ENCODE measurements at regions not wholly inside any gene's neighbourhood (a gene's known extent, or its start where the extent isn't known, plus 50 kb on each side); places are given as distances from the start of the nearest gene placed in this dataset.
"Not testable (repeated sequence)": the region's sequence is repeated elsewhere in the genome, so short reads cannot be mapped to it uniquely, and the experiment has no call there.

DNA sequence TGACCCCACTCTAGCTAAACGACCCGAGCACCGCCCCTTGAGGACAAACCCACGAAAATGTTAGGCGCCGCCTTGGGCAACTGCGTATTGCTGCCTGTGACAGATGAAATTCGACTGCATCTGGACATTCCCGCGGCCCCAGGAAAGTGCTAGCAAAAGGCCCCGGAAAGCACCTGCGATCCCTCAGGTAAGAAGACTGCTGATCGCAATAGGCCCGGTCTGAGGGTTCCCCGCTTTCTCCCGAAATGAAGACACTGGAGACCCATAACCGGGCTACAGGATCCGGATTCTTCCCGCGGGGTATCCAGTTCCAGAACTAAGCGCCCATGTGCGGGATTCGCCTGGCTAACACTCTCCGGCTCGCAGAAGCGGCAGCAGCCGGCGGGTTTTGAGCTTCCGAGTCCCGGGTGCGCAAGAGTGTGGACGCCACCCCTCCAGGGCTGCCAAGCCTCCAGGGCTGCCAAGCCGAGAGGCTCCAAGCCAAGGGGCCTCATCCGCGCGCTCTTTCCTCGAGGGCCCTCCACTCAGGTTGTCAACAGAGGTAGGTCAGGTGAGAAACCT is 157.9 kb upstream of the NBPF11 start:
- DNase-seq, result no peak

DNA sequence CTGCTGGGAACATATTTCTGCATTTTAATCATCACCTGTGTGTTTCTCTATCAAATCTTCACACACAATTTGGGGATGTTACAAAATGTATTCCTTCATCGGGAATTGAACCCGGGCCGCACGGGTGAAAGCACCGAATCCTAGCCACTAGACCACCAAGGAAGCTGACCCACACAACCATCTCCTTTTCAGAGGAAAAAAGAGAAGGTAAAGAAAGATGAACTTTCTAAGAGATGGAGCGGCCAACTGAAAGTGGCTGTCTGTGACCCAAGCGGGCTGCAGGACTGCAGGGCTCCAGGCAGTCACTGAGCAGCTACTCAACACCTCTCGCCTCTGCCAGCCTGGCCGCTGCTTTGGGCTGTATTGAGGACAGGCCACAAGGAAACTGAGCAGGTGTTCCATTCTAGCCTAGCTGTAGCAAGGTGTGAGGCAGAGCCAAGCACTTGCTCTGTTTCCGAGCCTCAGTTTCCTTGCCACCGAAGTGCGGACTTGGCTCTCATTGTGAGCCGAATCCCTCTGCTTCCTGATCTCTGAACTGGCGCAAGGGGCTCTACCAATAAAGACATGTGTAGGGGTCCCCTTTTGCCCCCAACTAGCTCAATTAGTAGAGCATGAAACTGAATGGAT is 156.9 kb upstream of the NBPF11 start:
- no peak for DNase-seq

DNA sequence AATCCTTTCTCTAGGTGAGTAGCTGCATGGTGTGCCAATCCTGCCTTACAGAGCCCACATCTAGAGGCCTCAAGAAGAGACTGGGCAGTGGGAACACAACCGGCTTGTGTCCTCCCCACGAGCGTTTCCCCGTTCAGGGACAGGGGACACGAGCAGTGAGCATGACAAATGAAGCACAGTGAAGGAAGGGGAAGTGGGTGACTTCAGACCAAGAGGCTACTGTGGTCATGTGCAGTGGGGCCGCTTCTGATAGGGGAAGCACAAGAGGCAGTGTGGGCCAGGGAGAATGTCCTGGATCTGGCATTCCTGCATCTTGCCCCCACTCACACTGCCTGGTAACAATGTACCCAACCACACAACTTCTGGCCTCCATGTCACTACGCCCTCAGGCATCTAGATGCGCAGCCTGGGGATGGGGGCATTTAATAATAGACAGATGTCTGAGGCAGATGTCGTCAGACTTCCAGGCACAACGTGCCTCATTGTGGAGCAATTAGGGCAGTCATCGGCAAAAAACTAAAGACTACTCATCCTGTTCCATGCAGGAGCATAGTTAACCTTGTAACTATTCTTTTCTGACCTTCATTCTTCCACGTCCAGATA is 155.6 kb upstream of the NBPF11 start:
- DNase-seq, result peak in 1 of 2 donors; percentile 54

DNA sequence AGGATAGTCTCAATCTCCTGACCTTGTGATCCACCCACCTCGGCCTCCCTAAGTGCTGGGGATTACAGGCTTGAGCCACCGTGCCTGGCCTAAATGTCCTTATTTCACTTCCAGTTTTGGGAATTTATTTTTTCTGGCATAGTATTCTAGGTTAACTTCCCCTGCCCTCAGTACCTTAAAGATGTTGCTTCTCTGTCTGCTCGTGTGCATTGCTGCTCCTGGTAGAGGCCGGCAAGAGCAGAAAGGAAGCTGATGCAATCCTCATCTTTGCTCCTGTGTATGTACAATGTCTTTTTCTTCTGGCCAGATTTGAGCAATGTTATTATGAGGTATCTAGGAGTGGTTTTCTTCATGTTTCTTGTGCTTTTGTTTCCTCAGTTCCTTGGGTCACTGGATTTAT is 152.9 kb upstream of the NBPF11 start:
- not testable (repeated sequence) for DNase-seq

DNA sequence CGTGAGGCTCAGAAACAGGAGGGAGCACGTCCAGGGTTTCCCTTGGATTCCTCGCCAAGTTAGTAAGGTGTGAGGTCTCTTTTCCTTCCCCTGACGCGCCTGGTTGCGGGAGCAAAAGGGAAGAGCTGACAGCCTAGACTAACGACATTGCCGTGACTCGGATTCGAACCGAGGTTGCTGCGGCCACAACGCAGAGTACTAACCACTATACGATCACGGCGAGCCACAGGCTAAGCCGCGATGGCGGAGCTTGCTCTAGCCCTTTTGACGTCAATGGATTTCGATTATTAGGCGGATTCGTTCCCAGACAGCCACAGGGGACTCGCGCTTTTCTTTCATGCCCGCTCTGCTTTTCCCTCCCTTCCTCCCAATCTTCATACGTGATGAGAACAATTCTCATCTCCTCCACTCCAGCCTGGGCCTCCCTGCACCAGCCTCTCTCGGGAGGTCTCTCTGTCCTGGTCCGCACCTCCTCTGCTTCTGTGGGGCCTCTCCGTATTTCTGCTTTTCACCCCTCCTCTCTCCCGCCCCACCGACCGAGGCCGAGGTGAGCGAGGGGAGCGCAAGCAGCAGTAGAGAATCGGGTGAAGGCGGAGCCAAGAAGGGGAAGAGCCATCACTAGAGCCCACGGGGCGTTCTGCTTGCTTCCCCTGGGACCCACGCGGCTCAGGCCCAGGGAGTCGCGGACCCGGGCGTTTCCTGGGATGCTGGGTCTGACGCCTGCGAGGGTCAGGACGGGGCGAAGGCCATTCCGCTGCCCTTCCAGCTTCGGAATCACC is 150.7 kb upstream of the NBPF11 start:
- peak; percentile 51 to 65 for DNase-seq

DNA sequence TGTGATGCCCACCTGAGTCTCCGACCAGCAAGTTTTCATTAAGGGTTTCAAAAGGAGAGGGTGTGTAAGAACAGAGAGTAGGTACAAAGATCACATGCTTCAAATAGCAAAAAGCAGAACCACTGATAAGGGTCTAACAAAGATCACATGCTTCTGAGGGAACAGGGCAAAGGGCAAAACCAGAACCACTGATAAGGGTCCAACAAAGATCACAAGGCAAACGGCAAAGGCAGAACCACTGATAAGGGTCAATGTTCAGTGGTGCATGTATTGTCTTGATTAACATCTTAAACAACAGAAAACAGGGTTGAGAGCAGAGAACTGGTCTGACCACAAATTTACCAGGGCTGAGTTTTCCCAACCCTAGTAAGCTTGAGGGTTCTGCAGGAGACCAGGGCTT is 145.8 kb upstream of the NBPF11 start:
- not testable (repeated sequence) for DNase-seq

DNA sequence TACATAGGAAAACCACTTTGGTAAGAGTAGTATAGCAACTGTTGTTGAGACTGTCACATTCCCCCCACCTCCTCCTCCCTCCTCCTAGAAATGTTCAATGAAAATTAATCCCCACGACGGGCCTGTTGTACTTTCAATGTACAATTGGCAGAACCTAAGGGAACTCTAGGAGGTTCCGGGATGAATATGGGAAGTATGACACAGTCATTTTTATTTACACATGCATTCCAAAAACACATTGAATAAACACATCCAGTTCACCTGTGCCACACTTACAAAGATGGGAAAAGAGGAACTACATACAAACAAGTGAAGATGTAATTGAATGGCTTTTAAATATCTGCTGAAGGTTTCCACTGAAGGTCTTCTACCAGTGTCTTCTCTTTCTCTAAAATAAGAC is 144.4 kb upstream of the NBPF11 start:
- DNase-seq, result no peak

DNA sequence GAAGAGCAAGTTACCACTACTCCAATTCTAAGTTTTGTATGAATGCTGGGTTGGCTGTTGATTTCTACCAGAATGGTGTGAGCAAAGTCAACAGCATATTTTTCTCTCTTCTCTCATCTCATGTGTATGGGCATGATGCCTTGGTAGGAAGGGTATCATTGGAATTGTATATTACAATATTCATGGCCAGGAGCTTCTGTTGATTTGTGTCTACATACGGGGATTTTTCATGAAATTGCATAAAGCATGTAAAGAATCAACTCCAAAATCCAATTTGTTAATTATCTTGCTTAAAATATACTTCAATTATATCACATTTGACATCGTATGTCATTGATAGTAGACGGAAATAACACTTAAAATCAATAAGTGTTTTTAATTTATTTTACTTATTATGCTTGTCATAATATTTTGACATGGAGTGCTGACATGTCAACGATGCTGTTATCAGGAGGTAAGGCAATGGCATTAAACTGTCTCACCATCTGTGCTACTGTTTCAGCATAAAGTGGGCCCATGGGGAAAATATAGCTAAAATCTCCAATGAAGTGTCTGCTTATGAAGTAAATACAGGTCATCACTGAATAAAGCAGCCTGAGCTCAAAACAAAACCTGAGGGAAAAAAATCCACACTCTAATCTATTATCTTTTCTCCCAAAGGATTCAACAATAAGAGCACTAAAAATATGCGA is 142.2 kb upstream of the NBPF11 start:
- DNase-seq, result no peak

DNA sequence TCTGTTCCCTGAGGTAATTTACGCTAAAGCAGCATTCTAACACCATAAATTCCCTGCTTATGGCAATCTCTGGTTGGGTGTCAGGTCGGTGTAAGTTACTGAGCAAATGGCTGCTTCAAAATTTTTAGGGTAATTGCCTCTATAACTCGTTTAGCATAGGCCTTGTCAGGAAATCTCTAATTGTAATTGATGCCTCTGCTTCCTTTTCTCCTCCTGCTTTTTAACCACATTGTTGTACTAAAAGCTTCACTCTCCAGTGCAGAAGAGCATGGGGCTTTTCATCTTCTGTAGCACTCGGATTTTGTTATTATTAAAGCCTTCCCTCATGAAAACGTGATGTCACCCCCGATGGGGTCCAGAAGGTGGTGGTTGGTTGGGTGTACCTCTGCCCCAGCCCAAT is 141.6 kb upstream of the NBPF11 start:
- DNase-seq, result no peak

DNA sequence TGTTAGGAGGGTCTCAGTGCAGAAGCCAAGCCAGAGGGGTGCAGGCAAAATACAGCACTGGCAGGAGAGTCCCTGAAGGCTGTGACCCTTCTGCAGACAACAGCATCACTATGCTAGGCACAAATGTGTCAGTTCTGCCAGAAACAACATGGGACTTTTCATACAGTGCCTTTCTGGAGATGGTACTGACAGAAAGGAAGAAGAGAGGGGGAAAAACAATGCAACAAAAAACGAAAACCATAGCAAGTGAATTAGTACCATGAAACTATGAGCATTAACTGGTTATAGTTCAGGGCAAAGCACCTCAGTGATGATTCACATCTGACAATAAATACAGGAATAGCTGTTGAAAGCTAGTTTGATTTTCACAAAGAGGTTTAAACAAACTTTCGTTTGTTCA is 140.8 kb upstream of the NBPF11 start:
- DNase-seq, result no peak

DNA sequence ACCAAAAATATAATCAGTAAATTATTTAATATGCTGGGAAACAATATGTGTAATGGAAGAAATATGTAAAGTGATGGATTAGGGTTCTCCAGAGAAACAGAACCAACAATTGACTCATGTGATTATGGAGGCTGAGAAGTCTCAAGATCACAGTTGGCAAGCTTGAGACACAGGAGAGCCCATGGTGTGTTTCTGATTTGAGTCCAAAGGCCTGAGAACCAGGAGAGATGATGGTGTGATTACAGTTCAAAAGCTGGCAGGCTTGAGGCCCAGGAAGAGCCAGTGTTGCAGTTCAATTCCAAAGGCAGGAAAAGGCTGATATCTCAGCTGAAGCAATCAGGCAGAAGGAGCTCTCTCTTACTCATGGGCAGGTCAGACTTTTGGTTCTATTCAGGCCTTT is 138.8 kb upstream of the NBPF11 start:
- DNase-seq, result no peak

DNA sequence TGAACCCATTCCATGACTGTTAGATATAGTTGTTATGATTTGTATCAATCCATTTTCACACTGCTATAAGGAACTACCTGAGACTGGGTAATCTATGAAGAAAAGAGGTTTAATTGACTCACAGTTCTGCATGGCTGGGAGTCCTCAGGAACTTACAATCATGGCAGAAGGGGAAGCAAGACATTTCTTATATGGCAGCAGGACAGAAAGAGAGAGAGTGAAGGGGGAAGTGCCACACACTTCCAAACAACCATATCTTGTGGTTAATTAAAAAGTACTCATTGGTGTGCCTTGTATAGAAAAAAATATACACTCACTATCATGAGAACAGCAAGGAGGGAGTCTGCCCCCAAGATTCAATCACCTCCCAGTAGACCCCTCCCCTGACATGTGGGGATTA is 137.6 kb upstream of the NBPF11 start:
- DNase-seq, result no peak

DNA sequence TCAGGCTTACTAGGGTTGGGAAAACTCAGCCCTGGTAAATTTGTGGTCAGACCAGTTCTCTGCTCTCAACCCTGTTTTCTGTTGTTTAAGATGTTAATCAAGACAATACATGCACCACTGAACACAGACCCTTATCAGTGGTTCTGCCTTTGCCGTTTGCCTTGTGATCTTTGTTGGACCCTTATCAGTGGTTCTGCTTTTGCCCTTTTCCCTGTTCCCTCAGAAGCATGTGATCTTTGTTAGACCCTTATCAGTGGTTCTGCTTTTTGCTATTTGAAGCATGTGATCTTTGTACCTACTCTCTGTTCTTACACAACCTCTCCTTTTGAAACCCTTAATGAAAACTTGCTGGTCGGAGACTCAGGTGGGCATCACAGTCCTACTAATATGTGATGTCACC is 133.9 kb upstream of the NBPF11 start:
- DNase-seq, result not testable (repeated sequence)

DNA sequence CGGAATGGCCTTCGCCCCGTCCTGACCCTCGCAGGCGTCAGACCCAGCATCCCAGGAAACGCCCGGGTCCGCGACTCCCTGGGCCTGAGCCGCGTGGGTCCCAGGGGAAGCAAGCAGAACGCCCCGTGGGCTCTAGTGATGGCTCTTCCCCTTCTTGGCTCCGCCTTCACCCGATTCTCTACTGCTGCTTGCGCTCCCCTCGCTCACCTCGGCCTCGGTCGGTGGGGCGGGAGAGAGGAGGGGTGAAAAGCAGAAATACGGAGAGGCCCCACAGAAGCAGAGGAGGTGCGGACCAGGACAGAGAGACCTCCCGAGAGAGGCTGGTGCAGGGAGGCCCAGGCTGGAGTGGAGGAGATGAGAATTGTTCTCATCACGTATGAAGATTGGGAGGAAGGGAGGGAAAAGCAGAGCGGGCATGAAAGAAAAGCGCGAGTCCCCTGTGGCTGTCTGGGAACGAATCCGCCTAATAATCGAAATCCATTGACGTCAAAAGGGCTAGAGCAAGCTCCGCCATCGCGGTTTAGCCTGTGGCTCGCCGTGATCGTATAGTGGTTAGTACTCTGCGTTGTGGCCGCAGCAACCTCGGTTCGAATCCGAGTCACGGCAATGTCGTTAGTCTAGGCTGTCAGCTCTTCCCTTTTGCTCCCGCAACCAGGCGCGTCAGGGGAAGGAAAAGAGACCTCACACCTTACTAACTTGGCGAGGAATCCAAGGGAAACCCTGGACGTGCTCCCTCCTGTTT is 128.9 kb upstream of the NBPF11 start:
- peak in 1 of 2 donors; percentile 34 for DNase-seq

DNA sequence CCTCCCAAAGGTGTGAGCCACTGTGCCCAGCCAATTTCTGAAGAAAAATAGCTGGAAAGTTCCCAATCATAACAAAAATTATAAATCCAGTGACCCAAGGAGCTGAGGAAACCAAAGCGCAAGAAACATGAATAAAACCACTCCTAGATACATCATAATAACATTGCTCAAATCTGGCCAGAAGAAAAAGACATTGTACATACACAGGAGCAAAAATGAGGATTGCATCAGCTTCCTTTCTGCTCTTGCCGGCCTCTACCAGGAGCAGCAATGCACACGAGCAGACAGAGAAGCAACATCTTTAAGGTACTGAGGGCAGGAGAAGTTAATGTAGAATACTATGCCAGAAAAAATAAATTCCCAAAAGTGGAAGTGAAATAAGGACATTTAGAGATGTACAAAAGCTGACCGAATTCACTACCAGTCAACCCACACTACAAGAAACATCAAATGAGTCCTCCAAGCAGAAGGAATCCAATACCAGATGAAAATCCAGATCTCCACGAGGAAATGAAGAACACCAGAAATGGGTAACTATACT is 127.0 kb upstream of the NBPF11 start:
- not testable (repeated sequence) for DNase-seq

DNA sequence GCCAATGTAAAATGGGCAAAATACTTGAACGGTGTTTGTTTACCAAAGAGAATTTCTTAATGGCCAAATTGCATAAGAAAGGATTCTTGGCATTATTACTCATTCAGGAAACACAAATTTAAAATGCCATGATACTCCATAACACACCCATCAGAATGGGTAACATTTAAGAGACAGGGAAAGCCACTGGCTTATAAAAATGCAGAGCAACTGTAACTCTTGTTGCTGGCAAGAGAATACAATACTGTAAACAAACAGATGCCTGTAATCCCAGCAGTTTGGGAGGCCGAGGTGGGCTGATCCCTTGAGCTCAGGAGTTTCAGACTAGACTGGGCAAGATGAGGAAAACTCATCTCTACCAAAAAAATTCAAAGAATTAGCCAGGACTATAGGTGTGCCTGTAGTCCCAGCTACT is 125.8 kb upstream of the NBPF11 start:
- DNase-seq, result not testable (repeated sequence)

DNA sequence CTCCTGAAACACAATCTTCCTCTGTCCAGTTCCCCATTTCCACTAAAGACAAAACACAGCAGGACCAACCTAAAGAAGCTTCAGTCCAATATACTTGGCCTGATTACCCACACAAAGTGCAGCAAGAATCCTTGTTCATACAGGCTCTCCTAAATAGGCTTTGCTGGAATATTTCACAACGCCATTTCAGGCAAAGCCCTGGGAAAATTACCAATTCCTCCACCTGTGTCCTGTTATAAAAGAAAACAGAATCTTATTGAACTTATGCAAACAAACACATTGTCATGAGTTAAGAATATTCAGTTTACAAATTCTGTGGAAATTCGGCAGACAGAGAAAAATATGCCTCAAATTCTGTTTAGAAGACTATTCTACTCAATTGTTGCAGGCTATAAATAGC is 115.0 kb upstream of the NBPF11 start:
- not testable (repeated sequence) for DNase-seq

DNA sequence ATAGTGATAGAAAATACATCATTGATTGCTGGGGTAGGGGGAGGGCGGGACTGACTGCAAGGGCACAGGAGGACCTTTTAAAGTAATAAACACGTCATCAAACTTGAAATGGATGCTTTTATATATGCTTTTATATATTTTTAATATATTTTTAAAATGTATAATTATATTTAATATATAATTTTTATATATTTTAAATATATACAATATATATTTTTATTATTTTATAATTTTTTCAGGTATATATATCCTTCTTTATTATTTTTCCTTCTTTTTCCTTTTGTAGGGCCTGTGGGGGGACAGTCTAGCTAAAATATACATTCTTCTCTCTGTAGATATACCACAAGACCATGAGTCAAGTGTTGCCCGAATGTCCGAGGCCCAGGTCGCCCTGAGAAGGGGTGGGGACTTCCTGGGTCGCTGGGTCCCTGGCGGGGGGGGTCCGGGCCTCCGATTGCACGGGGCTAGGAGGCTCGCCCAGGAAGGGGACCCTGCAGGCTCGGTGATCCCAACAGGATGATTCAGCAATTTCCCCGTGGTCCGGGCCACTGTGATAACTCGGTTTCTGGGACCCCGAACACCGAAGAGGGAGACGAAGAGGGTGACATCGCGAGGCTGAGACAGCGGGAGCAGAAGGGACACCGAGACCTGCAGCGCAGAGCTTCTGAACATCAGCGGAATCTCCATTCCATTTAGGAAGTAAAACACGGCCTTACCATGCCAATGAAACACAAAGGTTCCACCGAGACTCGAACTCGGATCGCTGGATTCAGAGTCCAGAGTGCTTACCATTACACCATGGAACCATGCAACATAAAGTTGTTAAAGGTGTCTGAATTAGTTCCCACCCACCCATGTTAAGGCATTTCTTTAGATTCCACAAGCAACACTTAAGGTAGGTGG is 112.5 kb upstream of the NBPF11 start:
- peak in 1 of 2 donors; percentile 29 for DNase-seq

DNA sequence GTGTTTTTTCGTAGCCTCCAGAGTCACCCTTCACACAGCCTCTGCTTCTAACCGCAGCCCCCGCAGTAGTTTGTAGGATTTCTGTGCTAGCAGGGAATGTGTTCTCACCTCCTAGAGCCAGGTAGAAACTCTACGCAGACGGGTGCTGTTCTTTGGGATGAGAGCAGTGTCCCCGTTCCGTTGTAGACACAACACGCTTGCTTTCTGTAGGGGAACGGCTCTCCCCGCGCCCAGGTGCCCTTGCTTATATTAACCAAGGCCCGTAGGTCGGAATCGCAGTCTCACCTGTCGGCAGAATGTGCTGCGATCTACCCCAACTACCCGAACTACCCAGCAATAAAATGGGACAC is 111.8 kb upstream of the NBPF11 start:
- no peak for DNase-seq

DNA sequence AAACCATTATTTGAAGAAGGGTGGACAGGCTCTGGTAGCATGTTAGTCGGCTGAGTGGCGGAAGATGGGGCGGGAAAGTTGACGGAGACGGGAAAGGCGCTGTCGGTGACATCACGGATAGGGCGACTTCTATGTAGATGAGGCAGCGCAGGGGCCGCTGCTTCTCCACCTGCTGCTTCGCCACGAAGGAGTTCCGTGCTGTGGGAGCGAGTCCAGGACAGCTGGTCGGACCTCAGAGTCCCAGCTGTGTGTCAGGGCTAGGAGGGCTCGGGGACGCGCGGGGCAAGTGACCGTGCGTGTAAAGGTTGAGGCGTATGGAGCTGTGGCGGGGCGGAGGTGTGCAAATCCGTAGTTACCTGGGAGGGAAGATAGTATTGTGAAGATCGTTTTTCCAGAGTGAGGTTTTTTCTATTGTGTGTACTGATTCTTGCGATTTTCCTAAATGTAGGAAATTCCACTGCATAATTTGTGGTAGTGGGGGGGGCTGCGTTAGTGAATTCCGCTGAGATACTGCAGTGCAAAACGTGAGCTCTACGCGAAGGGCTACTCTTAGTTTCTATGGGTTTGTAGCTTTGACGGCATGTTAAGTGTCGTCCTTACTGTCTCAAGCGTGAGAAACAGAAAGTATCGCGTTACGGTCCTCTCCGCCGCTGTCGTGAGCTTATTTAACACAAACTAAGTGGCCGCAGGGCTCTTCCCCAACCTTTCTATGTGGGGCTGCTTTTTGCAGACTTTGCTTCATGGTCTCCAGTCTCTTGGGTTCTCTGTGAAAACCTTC is 111.2 kb upstream of the NBPF11 start:
- DNase-seq, result peak; percentile 55 to 64
